WI38 (cell line): ENCODE measurements at regions not wholly inside any gene's neighbourhood (a gene's known extent, or its start where the extent isn't known, plus 50 kb on each side); places are given as distances from the start of the nearest gene placed in this dataset.
"Not testable (repeated sequence)": the region's sequence is repeated elsewhere in the genome, so short reads cannot be mapped to it uniquely, and the experiment has no call there.

ENCODE experiments used
- H3K4me3 ChIP-seq: 2 replicates; pipeline ENCODE4 v1.5.1; 2011; ENCODE audit warnings: low read depth, mild to moderate bottlenecking, control low read depth, low read length
- TF ChIP-seq, protein P1 (sequence below): IDR thresholded peaks from 2 replicates; pipeline ENCODE4 v1.5.1; 2012; ENCODE audit warnings: low read depth, mild to moderate bottlenecking, control low read depth, low read length

DNA sequence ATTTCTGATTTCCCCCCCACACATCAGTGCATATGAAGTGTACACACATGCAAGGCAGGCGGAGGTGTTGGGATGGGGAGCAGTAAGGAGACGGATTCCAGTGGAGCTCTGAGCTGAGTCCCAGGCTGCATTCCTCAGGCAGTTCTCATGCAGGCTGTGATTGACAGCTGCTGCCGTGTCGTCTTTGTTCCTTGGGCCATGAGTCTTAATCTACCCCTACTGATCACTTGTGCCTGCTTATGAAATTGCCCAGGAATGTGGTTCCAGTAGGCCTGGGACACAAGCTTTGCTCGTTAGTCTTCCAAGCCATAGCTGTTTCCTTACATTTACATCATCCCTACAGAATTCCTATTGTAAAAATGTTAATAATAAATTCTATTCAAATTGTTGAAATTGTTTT is 1241.9 kb downstream of the UQCRFS1 start:
- H3K4me3 ChIP-seq, result no peak overlapping the region
- TF ChIP-seq, protein P1, sequence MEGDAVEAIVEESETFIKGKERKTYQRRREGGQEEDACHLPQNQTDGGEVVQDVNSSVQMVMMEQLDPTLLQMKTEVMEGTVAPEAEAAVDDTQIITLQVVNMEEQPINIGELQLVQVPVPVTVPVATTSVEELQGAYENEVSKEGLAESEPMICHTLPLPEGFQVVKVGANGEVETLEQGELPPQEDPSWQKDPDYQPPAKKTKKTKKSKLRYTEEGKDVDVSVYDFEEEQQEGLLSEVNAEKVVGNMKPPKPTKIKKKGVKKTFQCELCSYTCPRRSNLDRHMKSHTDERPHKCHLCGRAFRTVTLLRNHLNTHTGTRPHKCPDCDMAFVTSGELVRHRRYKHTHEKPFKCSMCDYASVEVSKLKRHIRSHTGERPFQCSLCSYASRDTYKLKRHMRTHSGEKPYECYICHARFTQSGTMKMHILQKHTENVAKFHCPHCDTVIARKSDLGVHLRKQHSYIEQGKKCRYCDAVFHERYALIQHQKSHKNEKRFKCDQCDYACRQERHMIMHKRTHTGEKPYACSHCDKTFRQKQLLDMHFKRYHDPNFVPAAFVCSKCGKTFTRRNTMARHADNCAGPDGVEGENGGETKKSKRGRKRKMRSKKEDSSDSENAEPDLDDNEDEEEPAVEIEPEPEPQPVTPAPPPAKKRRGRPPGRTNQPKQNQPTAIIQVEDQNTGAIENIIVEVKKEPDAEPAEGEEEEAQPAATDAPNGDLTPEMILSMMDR, result no peak

DNA sequence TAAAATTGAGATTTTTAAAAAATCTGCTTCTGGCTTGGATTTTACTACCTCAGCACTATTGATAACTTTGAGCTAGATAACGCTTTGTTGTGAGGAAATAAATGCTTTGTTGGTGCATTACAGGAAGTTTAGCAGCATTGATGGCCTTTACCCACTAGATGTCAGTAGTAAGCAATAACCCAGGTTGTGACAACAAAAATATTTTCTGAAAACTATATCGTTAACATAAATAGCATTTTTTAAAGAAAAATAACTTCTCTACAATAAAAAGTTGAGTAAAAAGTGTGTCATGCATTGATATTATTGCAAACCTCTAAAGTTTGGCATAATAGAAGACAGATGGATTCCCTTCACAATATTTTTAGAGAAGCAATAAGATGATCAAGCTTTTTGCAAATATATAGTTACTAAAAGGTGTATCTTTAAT is 1246.5 kb downstream of the UQCRFS1 start:
- TF ChIP-seq, protein P1, result 0 out of 2 replicates have a peak, but pooled peaks have one; percentile 23
- no peak overlapping the region for H3K4me3 ChIP-seq

DNA sequence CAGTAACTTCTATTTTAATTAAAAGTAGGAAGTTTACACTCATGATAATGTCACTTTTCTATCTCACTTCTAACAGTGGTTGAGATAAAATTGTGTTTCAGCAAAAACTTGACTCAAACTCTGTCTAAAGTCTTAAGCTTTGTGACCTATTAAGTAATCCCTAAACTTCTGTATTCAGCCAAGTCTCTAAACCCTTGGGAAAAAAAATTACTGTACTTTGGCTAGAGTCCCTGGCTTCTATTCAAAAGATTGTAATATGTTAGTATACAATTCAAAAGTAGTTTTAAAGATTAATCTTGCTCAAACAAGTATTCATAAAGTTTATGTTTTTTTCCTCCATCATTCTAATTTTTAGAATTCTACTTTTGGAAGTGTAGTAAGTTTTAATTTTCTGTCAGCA is 1248.8 kb downstream of the UQCRFS1 start:
- H3K4me3 ChIP-seq, result no peak overlapping the region
- TF ChIP-seq, protein P1, result no peak

GRCh38 chr19:27962264-27962663 is 1250.7 kb downstream of the UQCRFS1 start:
- H3K4me3 ChIP-seq, result no peak overlapping the region
- TF ChIP-seq, protein P1, result no peak

DNA sequence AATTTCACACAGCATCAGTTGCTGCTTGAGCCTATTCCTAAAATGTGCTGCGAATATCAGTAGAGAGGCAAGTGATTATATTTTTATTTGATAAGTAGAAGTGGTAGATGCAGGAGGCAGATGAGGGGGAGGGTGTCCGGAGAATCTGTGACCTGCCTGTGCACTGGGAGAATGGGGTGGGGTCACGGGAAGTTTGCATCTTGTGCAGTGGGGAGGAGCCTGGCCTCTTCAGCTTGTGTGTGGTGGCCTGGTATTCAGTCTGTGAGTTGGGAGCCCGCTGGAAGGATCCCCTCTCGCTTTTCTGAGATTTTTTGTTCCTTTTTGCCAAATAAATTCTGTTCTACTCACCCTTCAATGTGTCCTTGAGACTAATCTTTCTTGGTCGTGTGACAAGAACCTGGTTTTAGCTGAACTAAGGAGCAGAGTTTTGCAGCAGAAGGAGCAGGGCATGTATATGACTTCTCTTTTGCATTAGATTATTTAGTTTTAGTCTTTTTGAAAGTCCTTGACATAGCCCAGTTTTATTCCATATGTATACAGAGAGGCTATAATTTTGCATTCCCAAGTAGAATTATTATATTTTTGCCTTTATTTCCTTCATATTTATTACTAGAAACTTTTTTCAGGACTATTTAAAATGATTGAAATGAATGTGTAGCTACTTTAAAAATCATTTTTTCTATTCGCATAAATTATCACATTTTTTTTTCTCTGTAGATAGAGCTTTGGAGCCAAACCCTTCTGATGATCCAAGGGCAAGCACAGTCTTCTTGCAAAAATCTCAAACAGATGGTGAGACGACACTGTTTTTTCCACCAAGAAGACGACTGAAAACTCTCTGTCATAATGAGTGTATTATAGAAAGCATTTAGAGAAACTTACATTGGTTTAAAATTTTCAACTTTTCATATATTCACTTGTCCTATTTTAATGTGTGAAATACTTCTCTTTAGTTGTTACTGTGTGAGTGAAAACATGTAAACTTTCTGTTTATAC is 1257.2 kb downstream of the UQCRFS1 start:
- no peak overlapping the region for H3K4me3 ChIP-seq
- TF ChIP-seq, protein P1, result no peak

GRCh38 chr19:27942607-27943006 is 1270.3 kb downstream of the UQCRFS1 start:
- not testable (repeated sequence) for H3K4me3 ChIP-seq

GRCh38 chr19:27936139-27936538 is 1276.8 kb downstream of the UQCRFS1 start:
- TF ChIP-seq, protein P1, result no peak
- H3K4me3 ChIP-seq, result no peak overlapping the region
